ENCODE measurements at regions not wholly inside any gene's neighbourhood (a gene's known extent, or its start where the extent isn't known, plus 50 kb on each side); places are given as distances from the start of the nearest gene placed in this dataset.

DNA sequence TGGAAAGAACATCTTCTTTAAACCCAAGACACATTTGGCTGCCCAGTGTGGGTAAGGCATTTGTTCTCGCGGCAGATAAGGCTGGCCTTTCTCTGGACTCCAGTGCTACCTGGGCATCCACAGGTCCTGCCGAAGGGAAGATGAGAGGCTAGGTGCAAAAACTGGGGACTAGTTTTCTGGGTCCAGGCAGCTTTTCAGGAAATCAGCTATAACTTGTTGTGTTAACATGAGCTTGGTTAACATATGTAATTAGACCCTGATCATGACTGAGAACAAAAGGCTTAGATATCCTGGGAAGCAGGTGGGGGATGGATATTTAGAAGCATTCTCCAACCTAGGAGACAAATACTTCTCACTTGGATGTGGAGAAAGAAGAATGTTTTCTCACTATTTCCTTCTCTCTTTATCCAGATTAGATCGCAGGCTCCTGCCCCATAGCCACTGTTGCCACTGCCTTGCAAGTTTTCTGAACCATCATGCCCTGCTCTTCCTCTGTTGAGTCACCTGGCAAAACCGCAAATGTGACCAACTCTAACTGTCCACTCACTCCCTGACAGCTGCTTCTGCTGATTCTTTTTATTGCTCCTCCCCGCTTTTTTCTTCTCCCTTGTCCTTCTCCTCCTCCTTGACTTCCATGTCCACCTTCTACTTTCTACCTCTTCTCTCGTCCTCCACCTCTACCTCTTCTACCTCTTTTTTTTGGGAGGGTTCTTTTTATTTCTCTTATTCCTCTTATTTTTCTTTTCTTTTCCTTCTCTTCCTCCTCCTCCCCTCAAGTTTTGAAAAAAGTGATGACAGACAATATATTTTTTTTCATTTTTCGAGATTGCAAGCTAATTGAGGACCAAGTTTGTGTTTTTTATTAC lies 258.1 kb downstream of the UTRN start:
- no peak overlapping the region for H2AK5ac ChIP-seq (ENCODE audit: insufficient read length, low read length)
- TF ChIP-seq, protein P1, sequence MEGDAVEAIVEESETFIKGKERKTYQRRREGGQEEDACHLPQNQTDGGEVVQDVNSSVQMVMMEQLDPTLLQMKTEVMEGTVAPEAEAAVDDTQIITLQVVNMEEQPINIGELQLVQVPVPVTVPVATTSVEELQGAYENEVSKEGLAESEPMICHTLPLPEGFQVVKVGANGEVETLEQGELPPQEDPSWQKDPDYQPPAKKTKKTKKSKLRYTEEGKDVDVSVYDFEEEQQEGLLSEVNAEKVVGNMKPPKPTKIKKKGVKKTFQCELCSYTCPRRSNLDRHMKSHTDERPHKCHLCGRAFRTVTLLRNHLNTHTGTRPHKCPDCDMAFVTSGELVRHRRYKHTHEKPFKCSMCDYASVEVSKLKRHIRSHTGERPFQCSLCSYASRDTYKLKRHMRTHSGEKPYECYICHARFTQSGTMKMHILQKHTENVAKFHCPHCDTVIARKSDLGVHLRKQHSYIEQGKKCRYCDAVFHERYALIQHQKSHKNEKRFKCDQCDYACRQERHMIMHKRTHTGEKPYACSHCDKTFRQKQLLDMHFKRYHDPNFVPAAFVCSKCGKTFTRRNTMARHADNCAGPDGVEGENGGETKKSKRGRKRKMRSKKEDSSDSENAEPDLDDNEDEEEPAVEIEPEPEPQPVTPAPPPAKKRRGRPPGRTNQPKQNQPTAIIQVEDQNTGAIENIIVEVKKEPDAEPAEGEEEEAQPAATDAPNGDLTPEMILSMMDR (conservative IDR thresholded peaks at IDR 0.05): no peak
- no peak overlapping the region for H4K91ac ChIP-seq (ENCODE audit: insufficient read length, low read depth, low read length)
- no peak overlapping the region for H4K8ac ChIP-seq (replicated peaks; ENCODE audit: insufficient read length, low read depth, low read length)
- H3K4me2 ChIP-seq (ENCODE audit: insufficient read depth, insufficient read length, low read length): no peak overlapping the region
- Mint-ChIP-seq H3K4me3 (no peak overlapping the region), H3K27me3 (ENCODE audit: low read depth) (no peaks in the 10 kb centered on the region), H3K9me3 (no peaks in the 10 kb centered on the region; a peak in 1 of 5 replicates), H3K27ac (peak overlapping the region in 1 of 3 experiments; percentile 57; a peak in 2 of 7 replicates), H3K36me3 (ENCODE audit: insufficient read depth in 1 of 3, low read depth in 3 of 3) (peaks cover 0 to 16% (median 13%) of the 10 kb centered on the region in 3 experiments; a peak in 6 of 7 replicates), H3K4me1 (peaks cover 13 to 14% of the 10 kb centered on the region in 2 experiments; a peak in 3 of 4 replicates)
- H3K23ac ChIP-seq (ENCODE audit: insufficient read length, low read depth, low read length): no peak overlapping the region
- no peak overlapping the region for H2BK120ac ChIP-seq (ENCODE audit: low read depth, low read length, poor library complexity, severe bottlenecking)
- H3K4me1 ChIP-seq (ENCODE audit: insufficient read depth, low read length): no peaks in the 10 kb centered on the region
- no peak overlapping the region for H3T11ph ChIP-seq (ENCODE audit: low read length)
- WGBS (ENCODE audit: extremely low coverage, insufficient read length, low lambda C conversion rate): no CpG with 5 or more reads among the region's 8 CpGs
- no peak overlapping the region for H2BK12ac ChIP-seq (ENCODE audit: insufficient read length, low read depth, low read length)
- H2BK15ac ChIP-seq (ENCODE audit: low read depth, low read length): no peak overlapping the region
- no peaks in the 10 kb centered on the region for H4K20me1 ChIP-seq (ENCODE audit: control insufficient read depth, insufficient read depth, insufficient read length)
- H3K27ac ChIP-seq (ENCODE audit: insufficient read length, low read depth, low read length): no peak overlapping the region
- H3K79me2 ChIP-seq (ENCODE audit: insufficient read depth, low read length): no peaks in the 10 kb centered on the region
- H3K56ac ChIP-seq (ENCODE audit: insufficient read length, low read depth, low read length): no peak overlapping the region
- H3K9me3 ChIP-seq (ENCODE audit: control insufficient read depth, low read depth, low read length): no peaks in the 10 kb centered on the region
- no peak overlapping the region for H4K5ac ChIP-seq (ENCODE audit: insufficient read length, low read depth, low read length)
- H2AFZ ChIP-seq (ENCODE audit: low read length): no peak overlapping the region
- no peak overlapping the region for H2BK20ac ChIP-seq (ENCODE audit: low read depth, low read length, poor library complexity, severe bottlenecking)
- H3K4ac ChIP-seq (ENCODE audit: low read depth, low read length): no peak overlapping the region
- H3K23me2 ChIP-seq (ENCODE audit: insufficient read length, low read depth, low read length, poor library complexity, severe bottlenecking): no peaks in the 10 kb centered on the region
- no peaks in the 10 kb centered on the region for H3K27me3 ChIP-seq (ENCODE audit: insufficient read depth, low read length)
- no peaks in the 10 kb centered on the region for H3K79me1 ChIP-seq (ENCODE audit: insufficient read depth, low read depth, low read length, poor library complexity, severe bottlenecking)
- no peak overlapping the region for H3K9ac ChIP-seq (ENCODE audit: extremely low read depth, insufficient read length, low read length)
- no peak for DNase-seq
- H3K18ac ChIP-seq (ENCODE audit: insufficient read length, low read depth, low read length): no peak overlapping the region
- H3K14ac ChIP-seq (ENCODE audit: insufficient read depth, low read length): no peak overlapping the region
- no peak overlapping the region for H2BK5ac ChIP-seq (ENCODE audit: insufficient read length, low read length)

Data from H9 (cell line).